ENCODE measurements at regions not wholly inside any gene's neighbourhood (a gene's known extent, or its start where the extent isn't known, plus 50 kb on each side); places are given as distances from the start of the nearest gene placed in this dataset.

DNA sequence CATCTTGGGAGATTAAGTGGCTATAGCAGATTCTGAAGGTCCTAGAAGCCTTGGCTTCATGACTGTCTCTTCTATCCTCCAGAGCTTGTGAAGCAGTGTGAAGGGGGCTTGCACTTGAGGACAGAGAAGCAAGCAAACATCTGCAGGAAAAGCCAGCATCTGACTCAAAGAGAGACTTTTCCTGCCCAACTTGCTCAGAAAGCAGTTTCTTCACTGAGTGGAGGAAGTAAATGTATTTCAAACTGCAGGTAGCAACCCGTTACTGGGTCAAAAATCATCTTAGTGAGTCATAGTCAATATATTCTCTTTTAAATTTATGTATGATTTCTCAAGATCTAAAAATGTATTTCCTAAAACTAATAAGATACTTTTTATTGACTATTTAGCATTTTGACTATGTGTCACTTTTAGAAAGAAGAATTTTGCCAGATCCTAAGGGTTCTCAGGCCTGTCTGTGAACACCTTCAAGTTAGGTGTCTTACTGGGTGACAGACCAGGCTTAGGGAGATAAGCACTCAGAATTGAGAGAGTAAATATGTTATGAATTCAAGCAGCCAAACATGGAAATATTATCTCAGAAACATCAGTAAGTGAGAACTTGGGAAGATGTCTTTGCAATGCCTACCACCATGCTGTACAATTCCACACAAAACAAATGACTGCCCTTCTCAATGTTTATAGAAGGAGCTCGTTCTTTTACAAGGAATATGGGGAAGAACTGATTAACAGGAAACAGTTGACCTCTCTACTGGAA is 72.6 kb upstream of the DMAC1 start:
- no peak for DNase-seq (ENCODE audit: low spot score)

DNA sequence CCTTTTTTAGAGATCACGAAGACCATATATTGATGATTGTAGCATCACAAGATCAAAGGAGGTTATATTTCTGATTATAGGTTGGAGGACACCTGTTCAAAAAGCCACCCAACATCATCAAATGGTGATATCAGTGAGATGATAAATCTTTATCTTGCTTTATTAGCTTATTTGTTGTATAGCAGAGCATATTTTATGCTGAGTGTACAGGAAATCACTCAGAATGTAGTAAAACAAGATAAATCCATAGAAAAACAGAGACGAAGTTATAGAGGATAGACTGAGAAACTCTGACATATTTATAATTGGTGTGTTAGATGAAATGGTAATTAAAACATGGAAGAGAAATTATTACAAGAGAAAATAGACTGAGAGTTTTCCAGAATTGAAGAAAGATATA is 69.8 kb upstream of the DMAC1 start:
- no peak for DNase-seq (ENCODE audit: low spot score)

GRCh38 chr9:7862170-7862569 is 62.6 kb upstream of the DMAC1 start:
- no peak for DNase-seq (ENCODE audit: low spot score)

DNA sequence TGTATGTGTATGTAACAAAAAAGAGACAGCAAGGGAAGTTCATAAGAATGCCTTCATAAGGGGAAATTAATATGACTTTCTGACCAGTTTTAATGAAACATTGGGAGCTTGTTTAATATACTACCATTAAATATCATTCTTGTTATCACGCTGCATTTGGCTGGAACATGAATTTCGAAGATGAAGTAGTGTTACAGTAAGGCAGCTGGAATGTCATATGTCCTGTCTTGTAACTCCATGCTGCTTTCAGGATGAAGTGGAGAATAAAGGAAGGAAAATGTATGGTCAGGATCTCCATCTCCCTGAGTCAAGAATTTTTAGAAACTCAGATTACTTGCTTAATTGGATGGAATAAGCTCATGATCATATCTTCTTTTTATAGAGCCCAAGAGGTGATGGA is 61.5 kb upstream of the DMAC1 start:
- DNase-seq (ENCODE audit: low spot score): no peak

DNA sequence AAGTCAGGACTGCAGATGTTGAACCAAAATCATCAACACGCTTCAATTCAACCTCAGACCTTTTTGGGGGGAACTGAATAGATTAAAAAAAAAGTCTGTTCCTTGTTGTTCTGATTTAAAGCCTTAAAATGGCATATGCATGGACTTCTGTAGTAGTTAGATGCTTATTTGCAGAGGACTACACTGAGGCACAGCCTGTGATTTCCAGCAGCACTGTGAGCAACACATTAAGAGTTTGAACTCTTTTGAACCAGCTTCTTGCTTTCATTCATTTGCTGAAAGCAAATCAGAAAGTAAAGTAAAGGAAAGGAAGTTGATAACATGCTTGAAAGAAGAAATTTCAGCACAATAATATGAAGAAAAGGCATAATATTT is 60.7 kb upstream of the DMAC1 start:
- no peak for DNase-seq (ENCODE audit: low spot score)

GRCh38 chr9:7859701-7860334 is 60.2 kb upstream of the DMAC1 start:
- DNase-seq (ENCODE audit: low spot score): no peak

DNA sequence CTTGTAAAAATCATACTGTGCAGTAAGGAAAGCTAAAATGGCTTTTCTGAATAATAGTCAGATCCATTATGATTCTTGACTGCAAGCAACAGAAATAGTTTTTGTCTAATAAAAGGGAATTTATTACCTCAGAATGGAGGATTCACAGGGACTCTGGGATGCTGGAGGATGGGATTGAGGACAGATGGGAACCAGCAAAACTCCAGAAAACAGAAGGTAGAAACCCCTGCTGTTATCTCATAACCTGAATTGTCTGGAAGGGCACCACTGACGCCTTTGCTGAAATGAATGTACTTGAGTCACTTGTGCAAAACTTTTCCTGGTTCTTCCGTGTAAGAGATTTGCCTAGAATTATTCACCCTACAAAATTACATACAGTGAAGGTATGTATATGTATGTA is 58.6 kb upstream of the DMAC1 start:
- no peak for DNase-seq (ENCODE audit: low spot score)

DNA sequence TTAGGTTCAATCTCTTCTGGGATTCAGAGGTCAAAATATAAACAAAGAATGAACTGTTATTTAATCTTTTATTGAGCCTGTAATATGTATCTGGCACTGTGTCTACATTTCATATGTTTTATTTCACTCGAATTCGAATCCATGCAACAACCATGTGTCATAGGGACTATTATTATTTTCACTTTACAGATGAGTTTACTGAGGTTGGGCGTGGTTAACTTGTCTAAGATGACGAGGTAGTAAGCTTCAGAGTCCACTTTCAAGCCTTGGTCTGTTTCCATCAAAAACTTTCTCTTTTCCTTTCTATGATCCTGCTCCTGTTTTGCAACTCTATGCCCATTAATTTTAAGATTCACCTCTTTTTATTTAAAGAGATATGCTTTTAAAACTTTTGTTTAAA is 55.2 kb upstream of the DMAC1 start:
- no peak for DNase-seq (ENCODE audit: low spot score)
